NB4 (cell line): ENCODE measurements at regions not wholly inside any gene's neighbourhood (a gene's known extent, or its start where the extent isn't known, plus 50 kb on each side); places are given as distances from the start of the nearest gene placed in this dataset.

Source experiments
- CTCF ChIP-seq: IDR thresholded peaks from one replicate; pipeline ENCODE4 v1.5.1; 2012; ENCODE audit warnings: low read depth, low read length
- MAX ChIP-seq: IDR thresholded peaks from 2 replicates; pipeline ENCODE4 v1.6.1; 2011; ENCODE audit warnings: low read depth, low read length
- MYC ChIP-seq: IDR thresholded peaks from 2 replicates; pipeline ENCODE4 v1.6.1; 2011; ENCODE audit warnings: low read depth, low read length
- POLR2A ChIP-seq: IDR thresholded peaks from 2 replicates; pipeline ENCODE4 v1.6.1; 2011; ENCODE audit warnings: mild to moderate bottlenecking; ENCODE audit not compliant: insufficient read length; ENCODE audit errors: extremely low read depth

GRCh38 chr4:127327491-127327890 lies 305.3 kb upstream of the INTU start:
- TF ChIP-seq CTCF, result no peak
- TF ChIP-seq POLR2A, result no peak
- TF ChIP-seq MYC, result no peak
- TF ChIP-seq MAX, result no peak
